ENCODE measurements at regions not wholly inside any gene's neighbourhood (a gene's known extent, or its start where the extent isn't known, plus 50 kb on each side); places are given as distances from the start of the nearest gene placed in this dataset.

DNA sequence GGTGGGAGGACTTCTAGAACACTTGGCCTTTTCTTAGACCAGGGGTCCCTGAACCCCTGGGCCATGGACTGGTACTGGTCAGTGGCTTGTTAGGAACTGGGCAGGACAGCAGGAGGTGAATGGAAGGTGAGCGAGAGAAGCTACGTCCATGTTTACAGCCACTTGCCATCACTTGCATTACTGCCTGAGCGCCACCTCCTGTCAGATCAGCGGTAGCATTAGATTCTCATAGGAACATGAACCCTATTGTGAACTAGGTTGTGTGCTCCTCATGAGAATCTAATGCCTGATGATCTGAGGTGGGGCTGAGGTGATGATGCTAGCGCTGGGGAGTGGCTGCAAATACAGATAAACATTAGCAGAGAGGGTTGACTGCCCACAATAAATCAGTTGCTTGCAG, 100.9 kb upstream of the IGFBP7 start (continued):
- TF ChIP-seq SMAD5 (IDR thresholded peaks at IDR 0.05; ENCODE audit: low read depth): no peak
- TF ChIP-seq BRCA1 (IDR thresholded peaks at IDR 0.05; ENCODE audit: low read depth, low read length): no peak
- TF ChIP-seq, protein P1, sequence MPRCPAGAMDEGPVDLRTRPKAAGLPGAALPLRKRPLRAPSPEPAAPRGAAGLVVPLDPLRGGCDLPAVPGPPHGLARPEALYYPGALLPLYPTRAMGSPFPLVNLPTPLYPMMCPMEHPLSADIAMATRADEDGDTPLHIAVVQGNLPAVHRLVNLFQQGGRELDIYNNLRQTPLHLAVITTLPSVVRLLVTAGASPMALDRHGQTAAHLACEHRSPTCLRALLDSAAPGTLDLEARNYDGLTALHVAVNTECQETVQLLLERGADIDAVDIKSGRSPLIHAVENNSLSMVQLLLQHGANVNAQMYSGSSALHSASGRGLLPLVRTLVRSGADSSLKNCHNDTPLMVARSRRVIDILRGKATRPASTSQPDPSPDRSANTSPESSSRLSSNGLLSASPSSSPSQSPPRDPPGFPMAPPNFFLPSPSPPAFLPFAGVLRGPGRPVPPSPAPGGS (IDR thresholded peaks at IDR 0.05; ENCODE audit: borderline replicate concordance, insufficient read depth, low read depth, low read length, poor library complexity, severe bottlenecking): no peak
- no peak for TF ChIP-seq ETV6 (conservative IDR thresholded peaks at IDR 0.05 in 1 of 2, IDR thresholded peaks at IDR 0.05 in 1 of 2; ENCODE audit: borderline replicate concordance in 1 of 2, low read depth in 1 of 2)

DNA sequence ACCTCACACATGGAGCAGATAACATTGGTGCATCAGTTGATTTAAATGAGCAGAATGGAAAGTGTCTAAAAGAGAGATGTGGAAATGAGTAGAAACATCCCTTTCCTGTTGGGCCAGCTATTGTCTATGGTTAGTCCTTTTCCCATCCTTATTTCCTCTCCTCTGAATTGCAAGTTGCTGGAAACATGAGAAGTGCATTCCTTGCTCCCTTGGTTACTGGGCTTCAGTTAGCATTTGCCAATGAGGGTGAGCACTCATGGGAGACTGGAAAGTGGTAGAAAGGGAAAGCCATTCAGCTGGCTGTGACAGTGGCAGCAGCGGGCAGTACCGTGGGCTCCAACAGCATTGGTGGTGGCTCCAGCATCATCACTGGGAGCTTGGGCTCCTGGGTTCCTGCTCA, 96.0 kb upstream of the IGFBP7 start:
- 27% methylated on average over 2 of the region's 2 CpGs for WGBS (ENCODE audit: insufficient coverage, insufficient replicate concordance, low lambda C conversion rate, missing lambda C conversion rate)
- H4K20me1 ChIP-seq (ENCODE audit: control insufficient read depth, insufficient read depth): no peaks in the 10 kb centered on the region; the same call in 1 of the 2 replicates
- no peak overlapping the region for H2AFZ ChIP-seq (ENCODE audit: control insufficient read depth, low read depth, low read length)
- no peaks in the 10 kb centered on the region for H3K79me2 ChIP-seq (ENCODE audit: control insufficient read depth, insufficient read depth, low read length)
- no peaks in the 10 kb centered on the region for H3K9me3 ChIP-seq (replicated peaks; ENCODE audit: control insufficient read depth, insufficient read depth, low read length)
- no peak overlapping the region for H3K27ac ChIP-seq (ENCODE audit: control insufficient read depth, insufficient read depth)
- TF ChIP-seq IRF4 (IDR thresholded peaks at IDR 0.05; ENCODE audit: low read depth, low read length) (no peak), SREBF2 (IDR thresholded peaks at IDR 0.05; ENCODE audit: low read length) (no peak), JUND (IDR thresholded peaks at IDR 0.05; ENCODE audit: low read depth, low read length) (no peak)
- TF ChIP-seq, protein P2, sequence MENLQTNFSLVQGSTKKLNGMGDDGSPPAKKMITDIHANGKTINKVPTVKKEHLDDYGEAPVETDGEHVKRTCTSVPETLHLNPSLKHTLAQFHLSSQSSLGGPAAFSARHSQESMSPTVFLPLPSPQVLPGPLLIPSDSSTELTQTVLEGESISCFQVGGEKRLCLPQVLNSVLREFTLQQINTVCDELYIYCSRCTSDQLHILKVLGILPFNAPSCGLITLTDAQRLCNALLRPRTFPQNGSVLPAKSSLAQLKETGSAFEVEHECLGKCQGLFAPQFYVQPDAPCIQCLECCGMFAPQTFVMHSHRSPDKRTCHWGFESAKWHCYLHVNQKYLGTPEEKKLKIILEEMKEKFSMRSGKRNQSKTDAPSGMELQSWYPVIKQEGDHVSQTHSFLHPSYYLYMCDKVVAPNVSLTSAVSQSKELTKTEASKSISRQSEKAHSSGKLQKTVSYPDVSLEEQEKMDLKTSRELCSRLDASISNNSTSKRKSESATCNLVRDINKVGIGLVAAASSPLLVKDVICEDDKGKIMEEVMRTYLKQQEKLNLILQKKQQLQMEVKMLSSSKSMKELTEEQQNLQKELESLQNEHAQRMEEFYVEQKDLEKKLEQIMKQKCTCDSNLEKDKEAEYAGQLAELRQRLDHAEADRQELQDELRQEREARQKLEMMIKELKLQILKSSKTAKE (IDR thresholded peaks at IDR 0.05; ENCODE audit: low read depth, poor library complexity, severe bottlenecking): no peak
- H3K4me3 ChIP-seq: no peak overlapping the region
- ChIA-PET CTCF (interaction anchor here (1.2 to 2.1 kb wide), 2 partner anchors 13 to 43 kb away, joined by 6 read pairs; no protein-coding TSS in a partner anchor), SMC1A (ENCODE audit: uncharacterized antibody, unreplicated experiment) (no interaction called here), RAD21 (ENCODE audit: unreplicated experiment) (no interaction called here), POLR2A (no interaction called here)
- no peaks in the 10 kb centered on the region for H3K36me3 ChIP-seq (ENCODE audit: control insufficient read depth in 2 of 2, insufficient read depth in 2 of 2, low read length in 1 of 2)
- H3K4me1 ChIP-seq (ENCODE audit: control insufficient read depth, insufficient read depth, low read length): no peaks in the 10 kb centered on the region
- no peak for FAIRE-seq
- H3K9ac ChIP-seq (ENCODE audit: control insufficient read depth, insufficient read depth, low read length): no peak overlapping the region
- in situ Hi-C loops (cut with MboI) (no loop called here), intact Hi-C loops (cut with micrococcal nuclease; ENCODE audit: unreplicated experiment) (no loop called here)
- BruUV-seq (replicated peaks): no TSS peak
- DNase-seq (ENCODE audit: low read depth, low spot score): no peak
- ATAC-seq: no peak
- H3K4me2 ChIP-seq (ENCODE audit: control insufficient read depth, insufficient read depth): no peak overlapping the region
- H3K27me3 ChIP-seq (replicated peaks in 1 of 2; ENCODE audit: control insufficient read depth in 2 of 2, insufficient read depth in 2 of 2, low read length in 1 of 2): no peaks in the 10 kb centered on the region

All from GM12878 (cell line).